Breast epithelium (tissue), 4 donors: ENCODE measurements at regions not wholly inside any gene's neighbourhood (a gene's known extent, or its start where the extent isn't known, plus 50 kb on each side); places are given as distances from the start of the nearest gene placed in this dataset.

Experiments used
- DNase-seq, 2 donors: peaks; one replicate each; pipeline ENCODE4 v3.0.0-alpha.2; 2019; ENCODE audit warnings: low spot score in 2 of 2
- H3K27ac ChIP-seq, 2 donors: fragments of 200-600 bp; sonication (generic) in 1 of 2; one replicate each; pipeline ENCODE4 v1.5.1; 2016 to 2019; ENCODE audit warnings: mild to moderate bottlenecking in 1 of 2
- H3K27me3 ChIP-seq, 2 donors: fragments of 200-600 bp; sonication (generic) in 1 of 2; one replicate each; pipeline versions ENCODE4 v1.5.1 to v1.6.0; 2017 to 2019; ENCODE audit warnings: control low read depth in 1 of 2, mild to moderate bottlenecking in 1 of 2
- H3K36me3 ChIP-seq: fragments of 200-600 bp; one replicate; pipeline ENCODE4 v1.5.1; 2019
- H3K4me1 ChIP-seq, 2 donors: fragments of 200-600 bp; sonication (generic); one replicate each; pipeline ENCODE4 v1.5.1; 2016 to 2019; ENCODE audit warnings: control low read depth in 1 of 2
- H3K4me3 ChIP-seq, 3 donors: fragments of 200-600 bp; sonication (generic); 1 replicate in 2 of 3; 2 replicates in 1 of 3; pipeline ENCODE4 v1.5.1; 2016 to 2019; ENCODE audit warnings: mild to moderate bottlenecking in 3 of 3, moderate library complexity in 2 of 3
- H3K9me3 ChIP-seq, 2 donors: fragments of 200-600 bp; sonication (generic) in 1 of 2; one replicate each; pipeline ENCODE4 v1.5.1; 2016 to 2019; ENCODE audit warnings: control low read depth in 1 of 2
- POLR2A ChIP-seq: fragments of 450-650 bp; IDR thresholded peaks from one replicate; pipeline ENCODE4 v1.6.1; 2016; ENCODE audit warnings: antibody characterized with exemption, mild to moderate bottlenecking, moderate library complexity
- POLR2AphosphoS5 ChIP-seq, 3 donors: sonication (generic); formaldehyde crosslinking; IDR thresholded peaks; one replicate each; pipeline ENCODE4 v1.6.1; 2017; ENCODE audit warnings: antibody characterized with exemption in 3 of 3
- intact Hi-C: fragments of 100-400 bp; cut with DNase I; formaldehyde crosslinking; loops from one replicate; pipeline ENCODE4 v1.15.1; 2023; ENCODE audit warnings: low total_unique reads
- TF ChIP-seq, protein P1 (sequence below), 3 donors: fragments of 450-650 bp; IDR thresholded peaks; one replicate each; pipeline ENCODE4 v1.5.1; 2016 to 2017; ENCODE audit warnings: antibody characterized with exemption in 3 of 3, mild to moderate bottlenecking in 3 of 3, moderate library complexity in 3 of 3

GRCh38 chr2:40962026-40962425, 510.1 kb upstream of the SLC8A1 start:
- TF ChIP-seq POLR2A (no peak), POLR2AphosphoS5 (IDR thresholded peaks at IDR 0.05) (no peak)
- TF ChIP-seq, protein P1, sequence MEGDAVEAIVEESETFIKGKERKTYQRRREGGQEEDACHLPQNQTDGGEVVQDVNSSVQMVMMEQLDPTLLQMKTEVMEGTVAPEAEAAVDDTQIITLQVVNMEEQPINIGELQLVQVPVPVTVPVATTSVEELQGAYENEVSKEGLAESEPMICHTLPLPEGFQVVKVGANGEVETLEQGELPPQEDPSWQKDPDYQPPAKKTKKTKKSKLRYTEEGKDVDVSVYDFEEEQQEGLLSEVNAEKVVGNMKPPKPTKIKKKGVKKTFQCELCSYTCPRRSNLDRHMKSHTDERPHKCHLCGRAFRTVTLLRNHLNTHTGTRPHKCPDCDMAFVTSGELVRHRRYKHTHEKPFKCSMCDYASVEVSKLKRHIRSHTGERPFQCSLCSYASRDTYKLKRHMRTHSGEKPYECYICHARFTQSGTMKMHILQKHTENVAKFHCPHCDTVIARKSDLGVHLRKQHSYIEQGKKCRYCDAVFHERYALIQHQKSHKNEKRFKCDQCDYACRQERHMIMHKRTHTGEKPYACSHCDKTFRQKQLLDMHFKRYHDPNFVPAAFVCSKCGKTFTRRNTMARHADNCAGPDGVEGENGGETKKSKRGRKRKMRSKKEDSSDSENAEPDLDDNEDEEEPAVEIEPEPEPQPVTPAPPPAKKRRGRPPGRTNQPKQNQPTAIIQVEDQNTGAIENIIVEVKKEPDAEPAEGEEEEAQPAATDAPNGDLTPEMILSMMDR (IDR thresholded peaks at IDR 0.05): no peak
- Histone ChIP-seq H3K27me3 (no peaks in the 10 kb centered on the region), H3K9me3 (no peaks in the 10 kb centered on the region), H3K4me1 (no peaks in the 10 kb centered on the region), H3K36me3 (no peaks in the 10 kb centered on the region), H3K4me3 (no peak overlapping the region), H3K27ac (no peak overlapping the region)
- DNase-seq: no peak
- intact Hi-C loops: no loop called here

- no peaks in the 10 kb centered on the region for H3K36me3 ChIP-seq
- intact Hi-C loops: no loop called here
Measured at GRCh38 chr2:40964509-40965250, 512.8 kb upstream of the SLC8A1 start.

GRCh38 chr2:40967451-40967850, 515.6 kb upstream of the SLC8A1 start:
- Histone ChIP-seq H3K27ac (no peak overlapping the region), H3K4me3 (no peak overlapping the region), H3K4me1 (no peaks in the 10 kb centered on the region), H3K27me3 (no peaks in the 10 kb centered on the region), H3K9me3 (no peaks in the 10 kb centered on the region), H3K36me3 (no peaks in the 10 kb centered on the region)
- TF ChIP-seq POLR2AphosphoS5 (IDR thresholded peaks at IDR 0.05) (no peak), POLR2A (no peak)
- TF ChIP-seq, protein P1 (IDR thresholded peaks at IDR 0.05): no peak
- DNase-seq: no peak
- intact Hi-C loops: no loop called here

More at GRCh38 chr2:40964509-40965250, 512.8 kb upstream of the SLC8A1 start:
- no peaks in the 10 kb centered on the region for H3K9me3 ChIP-seq
- H3K27me3 ChIP-seq: no peaks in the 10 kb centered on the region
- H3K4me3 ChIP-seq: no peak overlapping the region
- H3K27ac ChIP-seq: no peak overlapping the region
- TF ChIP-seq, protein P1 (IDR thresholded peaks at IDR 0.05): no peak
- TF ChIP-seq POLR2A (no peak), POLR2AphosphoS5 (IDR thresholded peaks at IDR 0.05) (no peak)
- no peaks in the 10 kb centered on the region for H3K4me1 ChIP-seq
- no peak for DNase-seq

- Histone ChIP-seq H3K36me3 (no peaks in the 10 kb centered on the region), H3K4me1 (no peaks in the 10 kb centered on the region), H3K27me3 (no peaks in the 10 kb centered on the region), H3K4me3 (no peak overlapping the region), H3K9me3 (peaks cover 0 to 5% of the 10 kb centered on the region in 2 donors), H3K27ac (no peak overlapping the region)
- no peak for DNase-seq
- intact Hi-C loops: no loop called here
- TF ChIP-seq, protein P1 (IDR thresholded peaks at IDR 0.05): no peak
- TF ChIP-seq POLR2AphosphoS5 (IDR thresholded peaks at IDR 0.05) (no peak), POLR2A (no peak)
Measured at GRCh38 chr2:40975151-40975550, 523.3 kb upstream of the SLC8A1 start.

DNA sequence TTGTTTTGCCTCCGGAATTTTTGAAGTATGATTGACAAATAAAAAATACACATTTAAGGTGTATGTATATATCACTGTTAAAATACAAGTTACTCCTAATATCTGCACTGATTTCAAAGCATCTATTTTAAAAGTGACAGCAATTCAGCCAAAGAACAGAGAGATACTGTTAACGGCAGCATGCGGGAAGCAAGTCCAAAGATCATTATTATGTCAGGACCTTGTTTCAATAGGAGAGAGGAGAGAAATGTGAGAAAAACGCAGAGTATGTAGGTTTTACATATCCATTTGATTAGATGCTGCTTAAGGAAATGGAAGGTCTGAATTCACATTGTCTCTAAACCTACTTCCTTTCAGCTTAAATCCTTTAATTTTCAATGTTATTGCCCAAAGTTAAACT, 545.5 kb upstream of the SLC8A1 start:
- H3K9me3 ChIP-seq: no peaks in the 10 kb centered on the region
- no peak for DNase-seq
- H3K4me1 ChIP-seq: no peaks in the 10 kb centered on the region
- H3K27ac ChIP-seq: no peak overlapping the region
- H3K36me3 ChIP-seq: no peaks in the 10 kb centered on the region
- TF ChIP-seq, protein P1 (IDR thresholded peaks at IDR 0.05): no peak
- TF ChIP-seq POLR2AphosphoS5 (IDR thresholded peaks at IDR 0.05) (no peak), POLR2A (no peak)
- intact Hi-C loops: no loop called here
- H3K27me3 ChIP-seq: no peaks in the 10 kb centered on the region
- no peak overlapping the region for H3K4me3 ChIP-seq
